CD4-positive, alpha-beta T cell (primary cell): ENCODE measurements at regions not wholly inside any gene's neighbourhood (a gene's known extent, or its start where the extent isn't known, plus 50 kb on each side); places are given as distances from the start of the nearest gene placed in this dataset.
A peak's percentile ranks its signal among the peaks of the same experiment; 100 is the strongest.

Experiments used
- ATAC-seq: fragments of 200-7000 bp; cut with Tn5 transposase; one replicate; pipeline ENCODE4 v1.10.0; 2022; ENCODE audit warnings: mild to moderate bottlenecking; ENCODE audit not compliant: poor library complexity
- CTCF ChIA-PET: fragments of 350-600 bp; sonication (Branson Sonifier 250); formaldehyde crosslinking; loops from one replicate; lab custom pipeline; 2021; ENCODE audit warnings: antibody characterized with exemption, inconsistent platforms; lab: Charles Lee
- POLR2A ChIA-PET: fragments of 350-600 bp; sonication (Branson Sonifier 250); formaldehyde crosslinking; loops from one replicate; lab custom pipeline; 2021; ENCODE audit warnings: antibody characterized with exemption, inconsistent platforms; lab: Charles Lee
- DNase-seq, 14 experiments: peaks; one replicate each; pipeline ENCODE4 v3.0.0-alpha.2; 2013 to 2020; ENCODE audit warnings: mixed read lengths in 2 of 14
- H3K27ac ChIP-seq, 2 donors: one replicate each; pipeline versions ENCODE4 v1.5.1 to v1.7.0; 2013; ENCODE audit warnings: low read length in 2 of 2, low read depth in 1 of 2, mild to moderate bottlenecking in 1 of 2
- H3K27me3 ChIP-seq, 2 experiments: 1 replicate in 1 of 2; 2 replicates in 1 of 2; pipeline versions ENCODE4 v1.6.1 to v1.7.0; 2013; ENCODE audit warnings: low read length in 2 of 2, control low read depth in 1 of 2, mild to moderate bottlenecking in 1 of 2, moderate library complexity in 1 of 2; ENCODE audit not compliant: insufficient read depth in 2 of 2, control insufficient read depth in 1 of 2
- H3K36me3 ChIP-seq: one replicate; pipeline ENCODE4 v1.6.1; 2013; ENCODE audit warnings: low read length, control low read depth; ENCODE audit not compliant: insufficient read depth
- H3K4me1 ChIP-seq: one replicate; pipeline ENCODE4 v1.6.1; 2013; ENCODE audit warnings: low read length, control low read depth; ENCODE audit not compliant: insufficient read depth
- H3K4me3 ChIP-seq: one replicate; pipeline ENCODE4 v1.5.1; 2013; ENCODE audit warnings: mild to moderate bottlenecking, low read length, moderate library complexity
- H3K9me3 ChIP-seq, 2 experiments: 1 replicate in 1 of 2; 2 replicates in 1 of 2; pipeline versions ENCODE4 v1.6.1 to v1.7.0; 2013; ENCODE audit warnings: low read length in 2 of 2, mild to moderate bottlenecking in 2 of 2, control low read depth in 1 of 2, moderate library complexity in 1 of 2; ENCODE audit not compliant: control insufficient read depth in 1 of 2, insufficient read depth in 1 of 2
- H3K27ac Mint-ChIP-seq: one replicate; pipeline ENCODE4 v1.8.0; 2020; ENCODE audit warnings: mixed read lengths
- H3K27me3 Mint-ChIP-seq: one replicate; pipeline ENCODE4 v1.8.0; 2021; ENCODE audit warnings: mixed read lengths
- H3K36me3 Mint-ChIP-seq: one replicate; pipeline ENCODE4 v1.8.0; 2021; ENCODE audit warnings: low read depth, mixed read lengths
- H3K4me1 Mint-ChIP-seq: one replicate; pipeline ENCODE4 v1.8.0; 2021; ENCODE audit warnings: low read depth, mixed read lengths
- H3K4me3 Mint-ChIP-seq: one replicate; pipeline ENCODE4 v1.8.0; 2020; ENCODE audit warnings: mild to moderate bottlenecking, mixed read lengths
- H3K9me3 Mint-ChIP-seq: one replicate; pipeline ENCODE4 v1.8.0; 2020; ENCODE audit warnings: mixed read lengths
- intact Hi-C, 2 experiments: fragments of 100-400 bp; cut with DNase I in 1 of 2; cut with micrococcal nuclease in 1 of 2; formaldehyde crosslinking; loops; one replicate each; pipeline versions ENCODE4 v1.15.1 to v1.9.0; 2023 to 2025; cut with DNase I, micrococcal nuclease
- TF ChIP-seq, protein P1 (sequence below): fragments of 200-600 bp; IDR thresholded peaks from one replicate; pipeline ENCODE4 v1.8.0; 2022; ENCODE audit warnings: antibody characterized with exemption, mild to moderate bottlenecking

DNA sequence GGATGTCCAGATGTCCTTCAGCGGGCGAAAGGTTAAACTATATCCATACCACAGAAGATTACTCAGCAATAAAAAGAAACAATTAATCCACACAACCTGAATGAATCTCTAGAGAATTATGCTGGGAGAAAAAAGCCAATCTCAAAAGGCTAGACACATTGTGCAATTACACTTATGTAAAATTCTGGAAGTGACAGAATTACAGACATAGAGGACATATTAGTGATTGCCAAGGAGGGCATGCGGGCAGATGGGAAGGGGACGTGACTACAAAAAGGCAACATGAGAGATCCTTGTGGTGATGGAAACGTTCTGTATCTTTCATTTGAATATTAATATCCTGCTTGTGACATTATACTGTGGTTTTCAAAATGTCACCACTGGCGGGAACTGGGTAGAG is 103.5 kb upstream of the BMAL1 start:
- ATAC-seq (no peak), DNase-seq (no peak)
- TF ChIP-seq, protein P1, sequence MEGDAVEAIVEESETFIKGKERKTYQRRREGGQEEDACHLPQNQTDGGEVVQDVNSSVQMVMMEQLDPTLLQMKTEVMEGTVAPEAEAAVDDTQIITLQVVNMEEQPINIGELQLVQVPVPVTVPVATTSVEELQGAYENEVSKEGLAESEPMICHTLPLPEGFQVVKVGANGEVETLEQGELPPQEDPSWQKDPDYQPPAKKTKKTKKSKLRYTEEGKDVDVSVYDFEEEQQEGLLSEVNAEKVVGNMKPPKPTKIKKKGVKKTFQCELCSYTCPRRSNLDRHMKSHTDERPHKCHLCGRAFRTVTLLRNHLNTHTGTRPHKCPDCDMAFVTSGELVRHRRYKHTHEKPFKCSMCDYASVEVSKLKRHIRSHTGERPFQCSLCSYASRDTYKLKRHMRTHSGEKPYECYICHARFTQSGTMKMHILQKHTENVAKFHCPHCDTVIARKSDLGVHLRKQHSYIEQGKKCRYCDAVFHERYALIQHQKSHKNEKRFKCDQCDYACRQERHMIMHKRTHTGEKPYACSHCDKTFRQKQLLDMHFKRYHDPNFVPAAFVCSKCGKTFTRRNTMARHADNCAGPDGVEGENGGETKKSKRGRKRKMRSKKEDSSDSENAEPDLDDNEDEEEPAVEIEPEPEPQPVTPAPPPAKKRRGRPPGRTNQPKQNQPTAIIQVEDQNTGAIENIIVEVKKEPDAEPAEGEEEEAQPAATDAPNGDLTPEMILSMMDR: no peak
- Mint-ChIP-seq H3K27ac (no peak overlapping the region), H3K9me3 (no peaks in the 10 kb centered on the region), H3K36me3 (no peaks in the 10 kb centered on the region), H3K4me3 (no peak overlapping the region), H3K4me1 (no peaks in the 10 kb centered on the region), H3K27me3 (peaks cover 8% of the 10 kb centered on the region)
- POLR2A ChIA-PET: no interaction called here
- Histone ChIP-seq H3K4me3 (no peak overlapping the region), H3K27ac (no peak overlapping the region), H3K36me3 (no peaks in the 10 kb centered on the region), H3K9me3 (no peaks in the 10 kb centered on the region), H3K4me1 (no peaks in the 10 kb centered on the region), H3K27me3 (no peaks in the 10 kb centered on the region)
- CTCF ChIA-PET: no interaction called here
- intact Hi-C loops: no loop called here

DNA sequence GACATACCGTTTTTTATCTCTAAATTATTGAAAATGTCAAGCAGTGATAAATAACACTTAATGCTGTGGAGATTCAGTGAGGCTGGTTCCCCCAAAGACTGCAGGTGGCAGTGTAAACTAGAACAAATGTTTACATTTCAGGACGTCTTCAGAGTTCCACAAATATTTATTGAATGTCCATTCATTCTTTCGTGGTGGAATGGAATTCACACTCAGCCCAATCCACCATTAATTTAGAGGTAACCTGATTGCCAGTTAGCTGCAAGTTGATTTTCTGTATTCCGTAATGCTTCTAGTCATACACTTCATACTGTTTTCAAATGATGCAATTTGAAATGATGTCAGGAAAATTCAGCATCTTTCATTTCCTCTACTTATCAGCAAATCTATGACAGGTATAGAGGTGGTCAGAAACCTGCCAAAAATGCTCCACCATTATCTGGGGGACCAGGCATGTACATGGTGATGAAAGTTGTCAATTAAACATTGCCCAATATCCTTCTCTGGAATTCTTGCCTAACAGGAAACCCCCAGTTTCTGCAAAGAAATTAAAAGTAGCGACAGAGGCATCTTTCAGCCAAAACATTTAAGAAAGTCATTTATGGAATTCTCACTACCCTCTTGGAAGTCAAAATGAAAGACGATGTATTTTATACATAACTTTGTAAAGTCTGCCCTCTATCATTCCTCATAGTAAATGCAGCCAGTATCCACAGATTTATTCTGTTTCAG is 94.3 kb upstream of the BMAL1 start:
- ChIA-PET CTCF (interaction anchor here (1.3 kb wide), 1 partner anchor 153 kb away, joined by 6 read pairs; no protein-coding TSS in a partner anchor), POLR2A (no interaction called here)
- Mint-ChIP-seq H3K36me3 (no peaks in the 10 kb centered on the region), H3K27me3 (peaks cover 24% of the 10 kb centered on the region), H3K9me3 (peaks cover 8% of the 10 kb centered on the region), H3K4me3 (peak overlapping the region; percentile 14), H3K4me1 (peaks cover 8% of the 10 kb centered on the region), H3K27ac (no peak overlapping the region)
- Histone ChIP-seq H3K9me3 (peaks cover 0 to 3% of the 10 kb centered on the region in 2 experiments), H3K27me3 (peaks cover 0 to 6% of the 10 kb centered on the region in 2 experiments), H3K27ac (no peak overlapping the region), H3K36me3 (no peaks in the 10 kb centered on the region), H3K4me1 (no peaks in the 10 kb centered on the region), H3K4me3 (no peak overlapping the region)
- intact Hi-C loops: loop anchor here (1.0 to 2.0 kb wide), 3 partner anchors 56 to 162 kb away; no protein-coding TSS in a partner anchor
- ATAC-seq (no peak), DNase-seq (peak in 4 of 14 experiments; percentile 18 to 47 (median 42))
- TF ChIP-seq, protein P1: peak; percentile 62

DNA sequence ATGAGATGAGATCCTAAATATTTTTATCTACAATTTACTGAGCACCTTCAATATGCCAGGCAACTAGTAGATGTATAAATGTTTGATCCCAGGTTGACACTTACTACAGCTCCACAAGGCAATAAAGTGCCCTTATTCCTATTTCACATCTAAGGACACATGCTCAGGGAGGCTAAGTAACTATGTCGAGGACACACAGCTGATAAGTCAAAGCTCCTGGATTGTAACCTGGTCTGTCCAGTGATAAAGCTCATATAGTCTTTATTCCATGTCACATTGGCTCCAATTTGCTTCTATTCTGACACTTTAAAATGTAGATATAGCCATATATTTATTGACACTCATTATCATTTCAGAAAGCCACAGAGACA is 93.8 kb upstream of the BMAL1 start:
- Histone ChIP-seq H3K9me3 (peaks cover 0 to 7% of the 10 kb centered on the region in 2 experiments), H3K36me3 (no peaks in the 10 kb centered on the region), H3K4me3 (no peak overlapping the region), H3K27me3 (peaks cover 0 to 6% of the 10 kb centered on the region in 2 experiments), H3K27ac (no peak overlapping the region), H3K4me1 (no peaks in the 10 kb centered on the region)
- intact Hi-C loops: loop anchor here (1.0 to 2.0 kb wide), 3 partner anchors 55 to 161 kb away; no protein-coding TSS in a partner anchor
- peaks cover 24% of the 10 kb centered on the region for H3K27me3 Mint-ChIP-seq
- H3K4me3 Mint-ChIP-seq: no peak overlapping the region
- no peak overlapping the region for H3K27ac Mint-ChIP-seq
- DNase-seq (no peak), ATAC-seq (no peak)
- H3K4me1 Mint-ChIP-seq: peaks cover 8% of the 10 kb centered on the region
- POLR2A ChIA-PET: no interaction called here
- H3K36me3 Mint-ChIP-seq: no peaks in the 10 kb centered on the region
- TF ChIP-seq, protein P1: no peak
- H3K9me3 Mint-ChIP-seq: peaks cover 11% of the 10 kb centered on the region
- CTCF ChIA-PET: interaction anchor here (1.3 kb wide), 1 partner anchor 152 kb away, joined by 6 read pairs; no protein-coding TSS in a partner anchor
